Cardiac muscle cell (in vitro differentiated cells and primary cell): ENCODE measurements at regions not wholly inside any gene's neighbourhood (a gene's known extent, or its start where the extent isn't known, plus 50 kb on each side); places are given as distances from the start of the nearest gene placed in this dataset.

Experiments used
- DNase-seq, 2 donors: peaks; one replicate each; pipeline versions ENCODE4 v3.0.0 to v3.0.0-alpha.2; 2010 to 2017; ENCODE audit warnings: low read depth in 1 of 2, low spot score in 1 of 2
- H3K27ac ChIP-seq: fragments of 200-600 bp; sonication (generic); 2 replicates; pipeline ENCODE4 v1.5.1; 2016
- H3K27me3 ChIP-seq: fragments of 200-600 bp; sonication (generic); 2 replicates; pipeline ENCODE4 v1.6.0; 2016; ENCODE audit warnings: control low read depth
- H3K36me3 ChIP-seq: fragments of 200-600 bp; sonication (generic); 2 replicates; pipeline ENCODE4 v1.5.1; 2016; ENCODE audit warnings: control low read depth
- H3K4me1 ChIP-seq: fragments of 200-600 bp; sonication (generic); 2 replicates; pipeline ENCODE4 v1.8.1; 2017; ENCODE audit warnings: low read depth, mild to moderate bottlenecking, mixed run types
- H3K4me3 ChIP-seq: fragments of 200-600 bp; sonication (generic); 2 replicates; pipeline ENCODE4 v1.5.1; 2016; ENCODE audit warnings: mild to moderate bottlenecking
- H3K9me3 ChIP-seq: fragments of 200-600 bp; sonication (generic); 2 replicates; pipeline ENCODE4 v1.5.1; 2017; ENCODE audit warnings: low read depth, mild to moderate bottlenecking, control low read depth
- CTCF ChIP-seq: IDR thresholded peaks from 2 replicates; pipeline ENCODE4 v1.5.1; 2012; ENCODE audit warnings: low read depth, mild to moderate bottlenecking, low read length

GRCh38 chr5:124901081-124901480 is 154.6 kb upstream of the ZNF608 start:
- no peaks in the 10 kb centered on the region for H3K36me3 ChIP-seq
- H3K9me3 ChIP-seq: no peaks in the 10 kb centered on the region
- peaks cover 39% of the 10 kb centered on the region for H3K4me1 ChIP-seq
- no peak overlapping the region for H3K4me3 ChIP-seq
- DNase-seq: no peak
- no peaks in the 10 kb centered on the region for H3K27me3 ChIP-seq
- no peak overlapping the region for H3K27ac ChIP-seq
- TF ChIP-seq CTCF: no peak

- no peaks in the 10 kb centered on the region for H3K9me3 ChIP-seq
- peaks cover 41% of the 10 kb centered on the region for H3K4me1 ChIP-seq
- no peaks in the 10 kb centered on the region for H3K27me3 ChIP-seq
- H3K4me3 ChIP-seq: no peak overlapping the region
- H3K27ac ChIP-seq: peak overlapping the region; percentile 17
- TF ChIP-seq CTCF: no peak
- DNase-seq: peak in 1 of 2 donors; percentile 57
- H3K36me3 ChIP-seq: no peaks in the 10 kb centered on the region
Measured at GRCh38 chr5:124902097-124902821, 155.8 kb upstream of the ZNF608 start.

GRCh38 chr5:124905256-124906130 is 159.1 kb upstream of the ZNF608 start:
- TF ChIP-seq CTCF: no peak
- Histone ChIP-seq H3K27me3 (no peaks in the 10 kb centered on the region), H3K4me1 (peaks cover 58% of the 10 kb centered on the region), H3K4me3 (no peak overlapping the region), H3K36me3 (no peaks in the 10 kb centered on the region), H3K27ac (peak overlapping the region; percentile 90), H3K9me3 (no peaks in the 10 kb centered on the region)
- no peak for DNase-seq

GRCh38 chr5:124906339-124907097 is 160.1 kb upstream of the ZNF608 start:
- peak; percentile 81 to 92 for DNase-seq
- H3K9me3 ChIP-seq: no peaks in the 10 kb centered on the region
- H3K27ac ChIP-seq: peak overlapping the region; percentile 90
- no peaks in the 10 kb centered on the region for H3K27me3 ChIP-seq
- peaks cover 56% of the 10 kb centered on the region for H3K4me1 ChIP-seq
- TF ChIP-seq CTCF: peak; percentile 22
- no peaks in the 10 kb centered on the region for H3K36me3 ChIP-seq
- no peak overlapping the region for H3K4me3 ChIP-seq

- peaks cover 50% of the 10 kb centered on the region for H3K4me1 ChIP-seq
- no peak for DNase-seq
- H3K27ac ChIP-seq: peak overlapping the region; percentile 90
- H3K36me3 ChIP-seq: no peaks in the 10 kb centered on the region
- TF ChIP-seq CTCF: no peak
- no peak overlapping the region for H3K4me3 ChIP-seq
- no peaks in the 10 kb centered on the region for H3K9me3 ChIP-seq
- no peaks in the 10 kb centered on the region for H3K27me3 ChIP-seq
Measured at GRCh38 chr5:124907098-124907644, 160.7 kb upstream of the ZNF608 start.
